ENCODE measurements at regions not wholly inside any gene's neighbourhood (a gene's known extent, or its start where the extent isn't known, plus 50 kb on each side); places are given as distances from the start of the nearest gene placed in this dataset.

GRCh38 chr9:81377320-81377719 is 312.0 kb downstream of the TLE1 start:
- TF ChIP-seq EZH2 (IDR thresholded peaks at IDR 0.05; ENCODE audit: low read depth) (no peak), CTCF (conservative IDR thresholded peaks at IDR 0.05) (no peak)
